OCI-LY3 (cell line): ENCODE measurements at regions not wholly inside any gene's neighbourhood (a gene's known extent, or its start where the extent isn't known, plus 50 kb on each side); places are given as distances from the start of the nearest gene placed in this dataset.

ENCODE experiments used
- CTCF ChIP-seq: fragments of 200-600, 300-600 bp; sonication (generic); IDR thresholded peaks from 2 replicates; pipeline ENCODE4 v1.5.1; 2014; ENCODE audit warnings: antibody characterized with exemption, low read length, low read depth
- EZH2phosphoT487 ChIP-seq: fragments of 200-600 bp; shearing (Covaris generic); IDR thresholded peaks from 2 replicates; pipeline ENCODE4 v1.6.1; 2018; ENCODE audit warnings: antibody characterized with exemption, mixed run types, low read depth

GRCh38 chr4:136457004-136457403, 1075.3 kb downstream of the PCDH18 start:
- no peak for TF ChIP-seq CTCF
- TF ChIP-seq EZH2phosphoT487: no peak
